Fibroblast of lung (primary cell): ENCODE measurements at regions not wholly inside any gene's neighbourhood (a gene's known extent, or its start where the extent isn't known, plus 50 kb on each side); places are given as distances from the start of the nearest gene placed in this dataset.

Experiments
- CTCF ChIP-seq, 2 donors: IDR thresholded peaks in 1 of 2; conservative IDR thresholded peaks in 1 of 2; 1 replicate in 1 of 2; 2 replicates in 1 of 2; pipeline ENCODE4 v1.5.1; 2011 to 2012; ENCODE audit warnings: low read length in 2 of 2, control low read depth in 1 of 2, inconsistent platforms in 1 of 2, low read depth in 1 of 2, mild to moderate bottlenecking in 1 of 2
- EZH2 ChIP-seq: IDR thresholded peaks from 2 replicates; pipeline ENCODE4 v1.5.1; 2012; ENCODE audit warnings: low read length, control low read depth, mild to moderate bottlenecking; ENCODE audit errors: missing control alignments

- no peak for TF ChIP-seq CTCF (conservative IDR thresholded peaks at IDR 0.05 in 1 of 2, IDR thresholded peaks at IDR 0.05 in 1 of 2; ENCODE audit: low read depth in 1 of 2, low read length in 2 of 2)
- no peak for TF ChIP-seq EZH2
These were observed 207.8 kb upstream of the FAM3C start for GRCh38 chr7:121603886-121604285.
